Mesenchymal stem cell (in vitro differentiated cells and primary cell): ENCODE measurements at regions not wholly inside any gene's neighbourhood (a gene's known extent, or its start where the extent isn't known, plus 50 kb on each side); places are given as distances from the start of the nearest gene placed in this dataset.

ENCODE experiments used
- DNase-seq: peaks from one replicate; pipeline ENCODE4 v3.0.0-alpha.2; 2013
- H2AFZ ChIP-seq: one replicate; pipeline ENCODE4 v1.6.1; 2013; ENCODE audit warnings: low read depth, mild to moderate bottlenecking, control low read depth, inconsistent platforms, low read length, moderate library complexity
- H2AK5ac ChIP-seq: 2 replicates; pipeline ENCODE4 v1.6.1; 2013; ENCODE audit warnings: low read length, moderate library complexity, mild to moderate bottlenecking, inconsistent platforms; ENCODE audit not compliant: severe bottlenecking
- H2BK120ac ChIP-seq: one replicate; pipeline ENCODE4 v1.6.1; 2013; ENCODE audit warnings: low read depth, mild to moderate bottlenecking, inconsistent platforms, low read length, moderate library complexity
- H2BK12ac ChIP-seq, 2 experiments: one replicate each; pipeline ENCODE4 v1.6.1; 2013; ENCODE audit warnings: inconsistent platforms in 2 of 2, low read length in 2 of 2, mild to moderate bottlenecking in 2 of 2, moderate library complexity in 2 of 2, control low read depth in 1 of 2
- H2BK15ac ChIP-seq: one replicate; pipeline ENCODE4 v1.6.1; 2013; ENCODE audit warnings: mild to moderate bottlenecking, low read depth, inconsistent platforms; ENCODE audit not compliant: poor library complexity, severe bottlenecking
- H2BK5ac ChIP-seq: 2 replicates; pipeline ENCODE4 v1.6.1; 2013; ENCODE audit warnings: low read depth, mild to moderate bottlenecking, low read length, control low read depth, inconsistent platforms; ENCODE audit not compliant: poor library complexity, severe bottlenecking
- H3K14ac ChIP-seq, 2 experiments: one replicate each; pipeline ENCODE4 v1.6.1; 2013; ENCODE audit warnings: inconsistent platforms in 2 of 2, low read length in 2 of 2, control low read depth in 1 of 2, mild to moderate bottlenecking in 1 of 2, moderate library complexity in 1 of 2
- H3K18ac ChIP-seq, 2 experiments: one replicate each; pipeline ENCODE4 v1.6.1; 2013; ENCODE audit warnings: inconsistent platforms in 2 of 2, low read length in 2 of 2, control low read depth in 1 of 2, low read depth in 1 of 2, mild to moderate bottlenecking in 1 of 2
- H3K23ac ChIP-seq, 2 experiments: one replicate each; pipeline ENCODE4 v1.6.1; 2013; ENCODE audit warnings: inconsistent platforms in 2 of 2, low read length in 2 of 2, mild to moderate bottlenecking in 2 of 2, moderate library complexity in 2 of 2, control low read depth in 1 of 2
- H3K27ac ChIP-seq: 2 replicates; pipeline ENCODE4 v1.5.1; 2013; ENCODE audit warnings: mild to moderate bottlenecking, moderate library complexity, low read length, control low read depth, inconsistent platforms; ENCODE audit not compliant: poor library complexity, severe bottlenecking
- H3K27me3 ChIP-seq, 2 experiments: 2 replicates each; pipeline versions ENCODE4 v1.6.1 to v1.7.0; 2013; ENCODE audit warnings: low read length in 2 of 2, mild to moderate bottlenecking in 2 of 2, moderate library complexity in 2 of 2, control low read depth in 1 of 2, inconsistent platforms in 1 of 2; ENCODE audit not compliant: control insufficient read depth in 1 of 2, insufficient read depth in 1 of 2
- H3K36me3 ChIP-seq, 2 experiments: 2 replicates each; pipeline versions ENCODE4 v1.6.1 to v1.7.0; 2013; ENCODE audit warnings: low read length in 2 of 2, control low read depth in 1 of 2, inconsistent platforms in 1 of 2, low read depth in 1 of 2, mild to moderate bottlenecking in 1 of 2; ENCODE audit not compliant: insufficient read depth in 2 of 2, control insufficient read depth in 1 of 2
- H3K4ac ChIP-seq, 2 experiments: one replicate each; pipeline ENCODE4 v1.6.1; 2013; ENCODE audit warnings: inconsistent platforms in 2 of 2, low read length in 2 of 2, mild to moderate bottlenecking in 2 of 2, moderate library complexity in 2 of 2, control low read depth in 1 of 2, low read depth in 1 of 2
- H3K4me1 ChIP-seq: 2 replicates; pipeline ENCODE4 v1.6.1; 2013; ENCODE audit warnings: low read depth, low read length, control low read depth; ENCODE audit not compliant: control insufficient read depth, insufficient read depth
- H3K4me2 ChIP-seq: 2 replicates; pipeline ENCODE4 v1.6.1; 2013; ENCODE audit warnings: low read length, mild to moderate bottlenecking, inconsistent platforms; ENCODE audit not compliant: poor library complexity, severe bottlenecking
- H3K4me3 ChIP-seq, 2 experiments: 2 replicates each; pipeline versions ENCODE4 v1.5.1 to v1.7.0; 2013; ENCODE audit warnings: low read length in 2 of 2, mild to moderate bottlenecking in 2 of 2, control low read depth in 1 of 2, low read depth in 1 of 2; ENCODE audit not compliant: insufficient read depth in 1 of 2
- H3K79me1 ChIP-seq: replicated peaks from 2 replicates; pipeline ENCODE4 v1.6.1; 2013; ENCODE audit warnings: mild to moderate bottlenecking, control low read depth, low read length, inconsistent platforms; ENCODE audit not compliant: poor library complexity, severe bottlenecking
- H3K9ac ChIP-seq: 2 replicates; pipeline ENCODE4 v1.7.0; 2013; ENCODE audit warnings: mild to moderate bottlenecking, low read length, moderate library complexity
- H3K9me3 ChIP-seq: 2 replicates; pipeline ENCODE4 v1.7.0; 2013; ENCODE audit warnings: mild to moderate bottlenecking, low read length; ENCODE audit not compliant: control insufficient read depth
- H4K8ac ChIP-seq: one replicate; pipeline ENCODE4 v1.6.1; 2013; ENCODE audit warnings: inconsistent platforms, mild to moderate bottlenecking, low read length, moderate library complexity
- H4K91ac ChIP-seq: one replicate; pipeline ENCODE4 v1.6.1; 2013; ENCODE audit warnings: mild to moderate bottlenecking, low read length, inconsistent platforms
- WGBS: methylation state at CpG from one replicate; pipeline ENCODE4 v1.1.7; 2013; ENCODE audit warnings: mixed read lengths; 5-methylcytosine and 5-hydroxymethylcytosine counted together

DNA sequence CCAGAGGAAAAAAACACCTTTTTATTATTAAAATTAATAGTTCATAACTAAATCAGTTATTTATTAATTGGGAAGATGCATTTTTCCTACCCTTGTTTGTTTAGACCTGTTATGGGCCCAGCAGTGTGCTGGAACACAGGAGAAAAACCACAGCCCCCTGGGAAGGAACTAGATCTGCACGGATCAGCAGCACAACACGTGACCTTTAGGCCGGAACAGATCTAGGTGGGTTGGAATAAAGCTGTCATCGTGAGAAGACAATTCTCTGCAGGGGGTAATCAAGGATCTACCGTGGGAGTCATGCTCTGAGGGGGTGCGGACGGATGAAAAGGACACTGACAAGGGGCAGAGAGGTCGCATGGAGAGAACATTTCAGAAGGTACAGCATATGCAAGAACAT, 95.8 kb upstream of the SPATA31C2 start:
- WGBS: 42% methylated on average over 7 of the region's 8 CpGs

GRCh38 chr9:88233091-88233490, 94.8 kb upstream of the SPATA31C2 start:
- Histone ChIP-seq H4K91ac (no peak overlapping the region), H2BK12ac (no peak overlapping the region), H2BK15ac (no peak overlapping the region), H3K36me3 (no peaks in the 10 kb centered on the region), H2AK5ac (no peak overlapping the region), H3K9ac (no peak overlapping the region), H3K14ac (no peak overlapping the region), H3K79me1 (no peaks in the 10 kb centered on the region), H3K27me3 (no peaks in the 10 kb centered on the region), H3K4me2 (no peak overlapping the region), H2AFZ (no peak overlapping the region), H3K27ac (no peak overlapping the region), H3K4me3 (no peak overlapping the region), H3K18ac (no peak overlapping the region), H3K23ac (no peak overlapping the region), H3K9me3 (peaks cover 11% of the 10 kb centered on the region), H2BK120ac (no peak overlapping the region), H3K4me1 (peaks cover 3% of the 10 kb centered on the region), H4K8ac (no peak overlapping the region), H3K4ac (no peak overlapping the region), H2BK5ac (no peak overlapping the region)
- no peak for DNase-seq
- WGBS: 100% methylated on average over 2 of the region's 2 CpGs

More for the DNA sequence above, 95.8 kb upstream of the SPATA31C2 start:
- Histone ChIP-seq H2BK120ac (no peak overlapping the region), H3K36me3 (no peaks in the 10 kb centered on the region), H3K27me3 (no peaks in the 10 kb centered on the region), H2BK12ac (no peak overlapping the region), H2BK15ac (no peak overlapping the region), H3K4me3 (no peak overlapping the region), H3K9me3 (peaks cover 11% of the 10 kb centered on the region), H2BK5ac (no peak overlapping the region), H3K9ac (no peak overlapping the region), H3K14ac (no peak overlapping the region), H3K18ac (no peak overlapping the region), H4K8ac (no peak overlapping the region), H2AK5ac (no peak overlapping the region), H3K79me1 (no peaks in the 10 kb centered on the region), H3K4me1 (peaks cover 3% of the 10 kb centered on the region), H2AFZ (no peak overlapping the region), H3K27ac (no peak overlapping the region), H3K4me2 (no peak overlapping the region), H3K4ac (no peak overlapping the region), H4K91ac (no peak overlapping the region), H3K23ac (no peak overlapping the region)
- no peak for DNase-seq

- Histone ChIP-seq H3K79me1 (no peaks in the 10 kb centered on the region), H2BK5ac (no peak overlapping the region), H3K27me3 (no peaks in the 10 kb centered on the region), H3K4me3 (no peak overlapping the region), H2BK120ac (no peak overlapping the region), H4K8ac (no peak overlapping the region), H3K4ac (no peak overlapping the region), H3K36me3 (no peaks in the 10 kb centered on the region), H2BK15ac (no peak overlapping the region), H3K14ac (no peak overlapping the region), H3K23ac (no peak overlapping the region), H2AFZ (no peak overlapping the region), H3K9me3 (peaks cover 11% of the 10 kb centered on the region), H3K4me1 (peaks cover 3% of the 10 kb centered on the region), H3K18ac (no peak overlapping the region), H2BK12ac (no peak overlapping the region), H3K9ac (no peak overlapping the region), H3K27ac (no peak overlapping the region), H2AK5ac (no peak overlapping the region), H4K91ac (no peak overlapping the region), H3K4me2 (no peak overlapping the region)
- DNase-seq: no peak
- no CpG with 5 or more reads among the region's 2 CpGs for WGBS
Observed at GRCh38 chr9:88230612-88231011, 92.3 kb upstream of the SPATA31C2 start.

GRCh38 chr9:88229434-88229833, 91.2 kb upstream of the SPATA31C2 start:
- H3K27ac ChIP-seq: no peak overlapping the region
- no peak overlapping the region for H4K91ac ChIP-seq
- no peak overlapping the region for H3K4me2 ChIP-seq
- H3K79me1 ChIP-seq: no peaks in the 10 kb centered on the region
- H2BK5ac ChIP-seq: no peak overlapping the region
- H3K9me3 ChIP-seq: peaks cover 11% of the 10 kb centered on the region
- H3K23ac ChIP-seq: no peak overlapping the region
- H3K9ac ChIP-seq: no peak overlapping the region
- H2AFZ ChIP-seq: no peak overlapping the region
- no peak overlapping the region for H4K8ac ChIP-seq
- WGBS: 87% methylated on average over 1 of the region's 2 CpGs
- H3K27me3 ChIP-seq: no peaks in the 10 kb centered on the region
- no peak overlapping the region for H3K18ac ChIP-seq
- H2BK15ac ChIP-seq: no peak overlapping the region
- no peak overlapping the region for H2AK5ac ChIP-seq
- H3K14ac ChIP-seq: no peak overlapping the region
- DNase-seq: no peak
- H3K4me1 ChIP-seq: peaks cover 5% of the 10 kb centered on the region
- H2BK120ac ChIP-seq: no peak overlapping the region
- no peak overlapping the region for H3K4me3 ChIP-seq
- no peak overlapping the region for H3K4ac ChIP-seq
- no peak overlapping the region for H2BK12ac ChIP-seq
- no peaks in the 10 kb centered on the region for H3K36me3 ChIP-seq
